Rectal smooth muscle tissue (tissue), 1 donor: ENCODE measurements at regions not wholly inside any gene's neighbourhood (a gene's known extent, or its start where the extent isn't known, plus 50 kb on each side); places are given as distances from the start of the nearest gene placed in this dataset.

Source experiments
- H3K27ac ChIP-seq: one replicate; pipeline ENCODE4 v1.7.0; 2013; ENCODE audit warnings: low read depth, low read length, inconsistent platforms
- H3K27me3 ChIP-seq: one replicate; pipeline ENCODE4 v1.7.0; 2013; ENCODE audit warnings: low read length; ENCODE audit not compliant: control insufficient read depth, insufficient read depth
- H3K36me3 ChIP-seq: one replicate; pipeline ENCODE4 v1.7.0; 2013; ENCODE audit warnings: low read length; ENCODE audit not compliant: control insufficient read depth, insufficient read depth
- H3K4me1 ChIP-seq: one replicate; pipeline ENCODE4 v1.7.0; 2013; ENCODE audit warnings: low read length; ENCODE audit not compliant: control insufficient read depth, insufficient read depth
- H3K4me3 ChIP-seq: one replicate; pipeline ENCODE4 v1.7.0; 2013; ENCODE audit warnings: low read length
- H3K9ac ChIP-seq: one replicate; pipeline ENCODE4 v1.7.0; 2013; ENCODE audit warnings: low read length

GRCh38 chr5:61800450-61800849 lies 468.4 kb downstream of the ZSWIM6 start:
- Histone ChIP-seq H3K27me3 (no peaks in the 10 kb centered on the region), H3K9ac (no peak overlapping the region), H3K4me3 (no peak overlapping the region), H3K4me1 (no peaks in the 10 kb centered on the region), H3K27ac (no peak overlapping the region), H3K36me3 (no peaks in the 10 kb centered on the region)

DNA sequence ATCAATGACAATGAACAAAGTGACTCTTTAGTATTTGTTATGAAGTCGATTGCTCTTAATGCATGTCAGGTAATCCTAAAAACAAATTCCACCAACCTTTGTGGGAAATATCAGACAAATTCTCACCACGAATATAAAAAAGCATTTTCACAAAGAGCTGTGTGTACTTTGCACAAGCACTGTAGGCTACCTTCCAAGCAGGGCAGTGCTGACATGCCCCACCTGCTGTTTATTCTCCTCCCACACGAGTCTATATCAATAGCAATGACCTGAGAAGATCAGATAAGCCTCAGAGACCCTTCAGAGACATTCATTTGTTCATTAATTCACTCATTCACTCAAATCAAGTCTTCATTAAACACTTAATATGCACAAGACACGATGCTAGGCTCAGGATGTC lies 469.1 kb downstream of the ZSWIM6 start:
- Histone ChIP-seq H3K4me3 (no peak overlapping the region), H3K27me3 (no peaks in the 10 kb centered on the region), H3K4me1 (no peaks in the 10 kb centered on the region), H3K27ac (no peak overlapping the region), H3K36me3 (no peaks in the 10 kb centered on the region), H3K9ac (no peak overlapping the region)

GRCh38 chr5:61802456-61802855 lies 470.4 kb downstream of the ZSWIM6 start:
- H3K27ac ChIP-seq = no peak overlapping the region
- H3K27me3 ChIP-seq = no peaks in the 10 kb centered on the region
- no peak overlapping the region for H3K9ac ChIP-seq
- H3K36me3 ChIP-seq = no peaks in the 10 kb centered on the region
- H3K4me1 ChIP-seq = no peaks in the 10 kb centered on the region
- H3K4me3 ChIP-seq = no peak overlapping the region

- Histone ChIP-seq H3K27me3 (no peaks in the 10 kb centered on the region), H3K27ac (no peak overlapping the region), H3K4me3 (no peak overlapping the region), H3K36me3 (no peaks in the 10 kb centered on the region), H3K4me1 (no peaks in the 10 kb centered on the region), H3K9ac (no peak overlapping the region)
Measured at GRCh38 chr5:61805101-61805500, 473.0 kb downstream of the ZSWIM6 start.

GRCh38 chr5:61806491-61807020 lies 474.5 kb downstream of the ZSWIM6 start:
- H3K9ac ChIP-seq = no peak overlapping the region
- no peaks in the 10 kb centered on the region for H3K36me3 ChIP-seq
- H3K27ac ChIP-seq = no peak overlapping the region
- H3K4me3 ChIP-seq = no peak overlapping the region
- no peaks in the 10 kb centered on the region for H3K27me3 ChIP-seq
- no peaks in the 10 kb centered on the region for H3K4me1 ChIP-seq

DNA sequence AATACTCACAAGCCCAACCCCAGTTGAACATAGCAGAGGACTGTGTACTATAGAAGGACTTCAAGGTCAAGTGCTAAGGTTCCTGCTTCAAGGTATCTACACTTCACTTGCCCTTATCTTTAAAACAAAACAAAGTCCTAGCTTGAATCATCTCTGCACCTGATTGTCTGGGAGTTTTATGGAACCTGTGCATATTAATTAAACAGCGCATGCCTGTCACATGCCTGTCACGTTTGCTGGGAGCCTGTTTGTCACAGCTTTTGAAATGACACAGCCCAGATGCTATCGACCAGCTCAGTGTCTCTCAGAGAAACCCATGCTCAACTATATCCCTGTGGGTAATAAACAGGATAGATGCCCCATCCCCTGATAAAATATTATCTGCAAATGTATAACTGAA lies 476.0 kb downstream of the ZSWIM6 start:
- Histone ChIP-seq H3K27ac (no peak overlapping the region), H3K27me3 (no peaks in the 10 kb centered on the region), H3K36me3 (no peaks in the 10 kb centered on the region), H3K4me1 (no peaks in the 10 kb centered on the region), H3K9ac (no peak overlapping the region), H3K4me3 (no peak overlapping the region)

- H3K27ac ChIP-seq = no peak overlapping the region
- H3K27me3 ChIP-seq = no peaks in the 10 kb centered on the region
- no peaks in the 10 kb centered on the region for H3K4me1 ChIP-seq
- H3K9ac ChIP-seq = no peak overlapping the region
- H3K4me3 ChIP-seq = no peak overlapping the region
- H3K36me3 ChIP-seq = no peaks in the 10 kb centered on the region
Measured at GRCh38 chr5:61808909-61809308, 476.9 kb downstream of the ZSWIM6 start.

GRCh38 chr5:61809651-61810050 lies 477.6 kb downstream of the ZSWIM6 start:
- Histone ChIP-seq H3K27me3 (no peaks in the 10 kb centered on the region), H3K36me3 (no peaks in the 10 kb centered on the region), H3K4me3 (no peak overlapping the region), H3K9ac (no peak overlapping the region), H3K27ac (no peak overlapping the region), H3K4me1 (no peaks in the 10 kb centered on the region)

GRCh38 chr5:61811052-61811451 lies 479.0 kb downstream of the ZSWIM6 start:
- H3K27ac ChIP-seq = no peak overlapping the region
- H3K4me1 ChIP-seq = no peaks in the 10 kb centered on the region
- no peak overlapping the region for H3K9ac ChIP-seq
- no peaks in the 10 kb centered on the region for H3K36me3 ChIP-seq
- H3K27me3 ChIP-seq = no peaks in the 10 kb centered on the region
- H3K4me3 ChIP-seq = no peak overlapping the region

DNA sequence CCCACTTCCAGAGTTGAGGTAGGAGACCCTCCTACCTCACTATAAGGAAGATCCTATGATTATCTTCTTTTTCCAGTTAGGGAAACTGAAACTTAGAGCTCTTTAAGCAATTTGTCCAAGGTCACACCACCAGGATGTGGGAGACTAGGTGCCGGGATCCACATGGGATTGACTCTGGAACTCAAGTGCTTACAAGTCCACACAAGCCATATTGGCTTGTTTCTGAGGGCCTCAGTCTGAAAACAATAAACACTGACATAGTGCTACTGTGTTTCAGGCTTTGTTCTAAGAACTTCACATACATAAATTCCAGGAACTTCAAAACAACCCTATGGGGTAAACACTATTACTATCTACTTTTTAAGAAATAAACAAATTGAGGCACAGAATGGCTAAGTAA lies 481.3 kb downstream of the ZSWIM6 start:
- H3K27me3 ChIP-seq = no peaks in the 10 kb centered on the region

DNA sequence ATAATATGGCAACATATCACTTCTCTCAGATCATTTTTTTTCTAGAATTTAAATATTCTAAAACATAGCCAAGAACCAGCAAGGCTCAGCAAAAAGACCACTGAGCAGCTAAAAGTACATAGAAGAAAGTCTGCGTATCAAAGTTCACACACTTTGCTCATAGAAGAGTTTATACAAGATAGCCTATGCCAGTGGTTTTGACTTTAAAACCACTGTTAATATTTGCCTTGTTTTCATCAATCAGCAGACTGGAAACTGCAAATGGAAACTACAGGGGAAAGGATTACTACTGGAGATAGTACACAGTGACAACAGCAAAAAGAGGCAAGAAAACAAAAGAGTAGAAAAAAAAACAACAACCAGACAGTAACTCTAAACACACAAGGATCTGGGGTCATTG lies 483.3 kb downstream of the ZSWIM6 start:
- Histone ChIP-seq H3K9ac (no peak overlapping the region), H3K27ac (no peak overlapping the region), H3K4me3 (no peak overlapping the region), H3K36me3 (no peaks in the 10 kb centered on the region), H3K4me1 (no peaks in the 10 kb centered on the region), H3K27me3 (no peaks in the 10 kb centered on the region)

More for the DNA sequence above, 481.3 kb downstream of the ZSWIM6 start:
- Histone ChIP-seq H3K4me1 (no peaks in the 10 kb centered on the region), H3K36me3 (no peaks in the 10 kb centered on the region), H3K27ac (no peak overlapping the region), H3K9ac (no peak overlapping the region), H3K4me3 (no peak overlapping the region)

DNA sequence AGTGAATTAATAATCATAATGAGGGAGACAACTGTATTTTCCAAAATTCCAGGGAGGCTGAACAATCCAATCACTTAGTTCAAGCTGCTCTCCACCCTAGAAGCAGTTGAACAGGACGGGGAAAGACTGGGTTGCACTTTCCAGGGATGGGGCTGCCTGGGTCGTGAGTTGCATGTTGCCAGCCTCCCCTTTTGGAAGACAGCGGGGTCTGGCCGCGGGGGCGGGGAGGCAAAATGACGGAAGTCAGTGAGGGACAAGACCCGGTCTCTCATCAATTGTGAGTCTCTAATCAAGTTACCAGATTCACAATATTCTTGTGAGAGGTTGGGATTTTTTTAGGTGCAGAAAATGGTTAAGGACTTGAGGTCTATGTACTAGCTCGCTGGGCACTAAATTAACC lies 484.1 kb downstream of the ZSWIM6 start:
- H3K27ac ChIP-seq = no peak overlapping the region
- H3K27me3 ChIP-seq = no peaks in the 10 kb centered on the region
- no peak overlapping the region for H3K4me3 ChIP-seq
- no peaks in the 10 kb centered on the region for H3K4me1 ChIP-seq
- H3K9ac ChIP-seq = no peak overlapping the region
- H3K36me3 ChIP-seq = no peaks in the 10 kb centered on the region

- no peak overlapping the region for H3K4me3 ChIP-seq
- H3K4me1 ChIP-seq = no peaks in the 10 kb centered on the region
- no peaks in the 10 kb centered on the region for H3K27me3 ChIP-seq
- no peak overlapping the region for H3K9ac ChIP-seq
- H3K36me3 ChIP-seq = no peaks in the 10 kb centered on the region
- H3K27ac ChIP-seq = no peak overlapping the region
Measured at GRCh38 chr5:61816585-61817450, 484.8 kb downstream of the ZSWIM6 start.
